HepG2 (cell line): ENCODE measurements at regions not wholly inside any gene's neighbourhood (a gene's known extent, or its start where the extent isn't known, plus 50 kb on each side); places are given as distances from the start of the nearest gene placed in this dataset.

Source experiments
- ATAC-seq: fragments of 200-7000 bp; cut with Tn5 transposase; 3 replicates; pipeline ENCODE4 v1.9.1; 2020; ENCODE audit warnings: mild to moderate bottlenecking, moderate library complexity
- BruUV-seq: library from RNA; stranded (reverse); fragments of 400-500 nt; replicated peaks from 2 replicates; lab custom pipeline; 2021; lab: Mats Ljungman, UMichigan
- CTCF ChIA-PET: fragments of 300-600 bp; formaldehyde crosslinking; extraction: SDS; loops from one replicate; lab custom pipeline; 2021; ENCODE audit warnings: low total read pairs, inconsistent platforms, low intra/inter-chr PET ratio; lab: Yijun Ruan, JAX
- POLR2A ChIA-PET: fragments of 350-600 bp; sonication (Branson Sonifier 250); formaldehyde crosslinking; loops from one replicate; lab custom pipeline; 2020; ENCODE audit warnings: antibody characterized with exemption, inconsistent platforms; lab: Yijun Ruan, JAX
- DNase-seq: peaks from one replicate; pipeline ENCODE4 v3.0.0-alpha.2; 2015; ENCODE audit warnings: low spot score
- FAIRE-seq: peaks from 3 replicates; lab custom pipeline; 2011; peaks lifted over from hg19 to GRCh38; lab: Jason Lieb, UNC
- H2AFZ ChIP-seq: one replicate; pipeline ENCODE4 v1.6.1; 2011; ENCODE audit warnings: low read length, inconsistent platforms
- H3K27ac ChIP-seq: fragments of 300-600 bp; 3 replicates; pipeline ENCODE4 v1.8.0; 2011; ENCODE audit warnings: mixed run types, mild to moderate bottlenecking, mixed read lengths, low read length, inconsistent platforms; ENCODE audit not compliant: insufficient read depth; ENCODE audit errors: extremely low read length
- H3K27me3 ChIP-seq, 2 experiments: fragments of 200-600 bp in 1 of 2; 2 replicates in 1 of 2; 3 replicates in 1 of 2; pipeline versions ENCODE4 v1.6.0 to v1.8.0; 2011; ENCODE audit warnings: low read length in 2 of 2, mild to moderate bottlenecking in 2 of 2, moderate library complexity in 2 of 2, inconsistent platforms in 1 of 2; ENCODE audit not compliant: insufficient read depth in 2 of 2, control insufficient read depth in 1 of 2
- H3K36me3 ChIP-seq, 2 experiments: fragments of 200-600 bp in 1 of 2; replicated peaks in 1 of 2; 2 replicates in 1 of 2; 3 replicates in 1 of 2; pipeline versions ENCODE4 v1.5.1 to v1.8.0; 2011; ENCODE audit warnings: low read length in 2 of 2, inconsistent platforms in 1 of 2; ENCODE audit not compliant: insufficient read depth in 2 of 2, control insufficient read depth in 1 of 2
- H3K4me1 ChIP-seq: 2 replicates; pipeline ENCODE4 v1.5.1; 2012; ENCODE audit warnings: low read length, inconsistent platforms; ENCODE audit not compliant: insufficient read depth
- H3K4me2 ChIP-seq: 2 replicates; pipeline ENCODE4 v1.6.0; 2011; ENCODE audit warnings: low read depth, low read length, inconsistent platforms
- H3K4me3 ChIP-seq, 3 experiments: fragments of 200-600 bp in 1 of 3; sonication (generic), shearing (Covaris generic) in 1 of 3; replicated peaks in 1 of 3; 2 replicates each; pipeline ENCODE4 v1.5.1; 2011 to 2016; ENCODE audit warnings: low read length in 3 of 3, inconsistent platforms in 2 of 3, low read depth in 2 of 3, mild to moderate bottlenecking in 2 of 3, control low read depth in 1 of 3, mixed read lengths in 1 of 3; ENCODE audit not compliant: insufficient read depth in 1 of 3
- H3K79me2 ChIP-seq: one replicate; pipeline ENCODE4 v1.6.1; 2011; ENCODE audit warnings: low read length, inconsistent platforms; ENCODE audit not compliant: insufficient read depth
- H3K9ac ChIP-seq: 2 replicates; pipeline ENCODE4 v1.6.0; 2011; ENCODE audit warnings: mild to moderate bottlenecking, low read depth, low read length, inconsistent platforms; ENCODE audit not compliant: insufficient read depth
- H3K9me3 ChIP-seq: 2 replicates; pipeline ENCODE4 v1.5.1; 2012; ENCODE audit warnings: mild to moderate bottlenecking, low read length
- H4K20me1 ChIP-seq: 2 replicates; pipeline ENCODE4 v1.6.0; 2011; ENCODE audit warnings: inconsistent platforms, mild to moderate bottlenecking, low read length, moderate library complexity; ENCODE audit not compliant: insufficient read depth
- CC2D1A ChIP-seq: sonication (generic); formaldehyde crosslinking; IDR thresholded peaks from 2 replicates; pipeline ENCODE4 v1.8.1; 2023; ENCODE audit warnings: mild to moderate bottlenecking, missing genetic modification reagents
- IRF9 ChIP-seq: sonication (generic); formaldehyde crosslinking; IDR thresholded peaks from 2 replicates; pipeline ENCODE4 v1.8.0; 2022; ENCODE audit warnings: missing genetic modification reagents, mild to moderate bottlenecking, borderline replicate concordance
- KAT2B ChIP-seq: fragments of 150-350 bp; IDR thresholded peaks from 2 replicates; pipeline ENCODE4 v1.6.1; 2014; ENCODE audit warnings: low read depth, low read length, borderline replicate concordance
- MEIS1 ChIP-seq: sonication (generic); formaldehyde crosslinking; IDR thresholded peaks from 2 replicates; pipeline ENCODE4 v1.9.0; 2021; ENCODE audit warnings: mild to moderate bottlenecking, missing genetic modification reagents, moderate library complexity, borderline replicate concordance
- PAXIP1 ChIP-seq: sonication (generic); formaldehyde crosslinking; conservative IDR thresholded peaks from 2 replicates; pipeline ENCODE4 v1.4.0; 2020; ENCODE audit warnings: mild to moderate bottlenecking, missing genetic modification reagents, moderate library complexity
- SMYD3 ChIP-seq: sonication (generic); formaldehyde crosslinking; IDR thresholded peaks from 2 replicates; pipeline ENCODE4 v1.8.1; 2023; ENCODE audit warnings: mild to moderate bottlenecking, missing genetic modification reagents
- STAG1 ChIP-seq: sonication (generic); formaldehyde crosslinking; IDR thresholded peaks from 2 replicates; pipeline ENCODE4 v1.4.0; 2020; ENCODE audit warnings: missing genetic modification reagents
- XRCC5 ChIP-seq: fragments of 200-400 bp; formaldehyde crosslinking; optimal IDR thresholded peaks from 2 replicates; pipeline ENCODE3; 2017; ENCODE audit warnings: mild to moderate bottlenecking, low read length
- ZFP36L1 ChIP-seq: sonication (generic); formaldehyde crosslinking; IDR thresholded peaks from 2 replicates; pipeline ENCODE4 v1.8.0; 2022; ENCODE audit warnings: mild to moderate bottlenecking, missing genetic modification reagents, moderate library complexity
- ZFP62 ChIP-seq: sonication (generic); formaldehyde crosslinking; IDR thresholded peaks from 2 replicates; pipeline ENCODE4 v1.4.0; 2020; ENCODE audit warnings: missing genetic modification reagents
- ZFYVE20 ChIP-seq: sonication (generic); formaldehyde crosslinking; IDR thresholded peaks from 2 replicates; pipeline ENCODE4 v1.8.0; 2023; ENCODE audit warnings: low read depth, mild to moderate bottlenecking, moderate library complexity, missing genetic modification reagents, borderline replicate concordance
- ZNF282 ChIP-seq: fragments of 450-650 bp; IDR thresholded peaks from 2 replicates; pipeline ENCODE4 v1.6.1; 2018; ENCODE audit not compliant: partially characterized antibody
- ZNF337 ChIP-seq: sonication (generic); formaldehyde crosslinking; IDR thresholded peaks from 2 replicates; pipeline ENCODE4 v1.5.1; 2020; ENCODE audit warnings: missing genetic modification reagents, low read depth, mild to moderate bottlenecking, borderline replicate concordance
- ZNF530 ChIP-seq: sonication (generic); formaldehyde crosslinking; IDR thresholded peaks from 2 replicates; pipeline ENCODE4 v1.5.0; 2020; ENCODE audit warnings: low read depth, mild to moderate bottlenecking, missing genetic modification reagents
- ZNF549 ChIP-seq: sonication (generic); formaldehyde crosslinking; IDR thresholded peaks from 2 replicates; pipeline ENCODE4 v1.5.0; 2020; ENCODE audit warnings: missing genetic modification reagents
- ZNF567 ChIP-seq: sonication (generic); formaldehyde crosslinking; IDR thresholded peaks from 2 replicates; pipeline ENCODE4 v1.8.1; 2023; ENCODE audit warnings: mild to moderate bottlenecking, missing genetic modification reagents, borderline replicate concordance
- WGBS: methylation state at CpG from one replicate; pipeline ENCODE4 v1.1.6; 2017; ENCODE audit warnings: low lambda C conversion rate; 5-methylcytosine and 5-hydroxymethylcytosine counted together
- in situ Hi-C: cut with HindIII; loops from 2 replicates; pipeline ENCODE4 v1.10.0; 2017; ENCODE audit warnings: low pct_unique_long_range_greater_than_20kb; ENCODE audit not compliant: extremely low pct_ligation_motif_present
- intact Hi-C: fragments of 100-400 bp; cut with micrococcal nuclease; formaldehyde crosslinking; loops from one replicate; pipeline ENCODE4 v1.10.0; 2022; ENCODE audit not compliant: unreplicated experiment

GRCh38 chr15:70584838-70585706 is 178.3 kb downstream of the UACA start (continued):
- peak; percentile 65; the same call in 1 of the 2 replicates for TF ChIP-seq PAXIP1
- no peak for TF ChIP-seq ZFP36L1 (CRISPR knock-in tag)
- TF ChIP-seq ZNF282, result no peak
- TF ChIP-seq ZNF337, result 0 out of 2 replicates have a peak, but pooled peaks have one; percentile 12
- TF ChIP-seq MEIS1 (CRISPR knock-in tag), result no peak
- TF ChIP-seq STAG1 (CRISPR knock-in tag), result peak; percentile 65
- peak; percentile 50 for TF ChIP-seq XRCC5
- TF ChIP-seq CC2D1A (CRISPR knock-in tag), result no peak

- in situ Hi-C loops, result no loop called here
- Histone ChIP-seq H3K4me1 (peaks cover 32% of the 10 kb centered on the region), H3K4me3 (peak overlapping the region in 1 of 3 experiments; percentile 73; a peak in 2 of 6 replicates), H3K36me3 (no peaks in the 10 kb centered on the region), H3K4me2 (peak overlapping the region; percentile 85), H2AFZ (no peak overlapping the region), H3K27me3 (peaks cover 0 to 3% of the 10 kb centered on the region in 2 experiments; a peak in 1 of 5 replicates), H4K20me1 (no peaks in the 10 kb centered on the region), H3K27ac (peak overlapping the region; percentile 75), H3K79me2 (no peaks in the 10 kb centered on the region), H3K9me3 (no peaks in the 10 kb centered on the region), H3K9ac (peak overlapping the region; percentile 50; the same call in 1 of the 2 replicates)
- POLR2A ChIA-PET, result interaction anchor here (0.6 to 1.5 kb wide), 5 partner anchors 12 to 69 kb away, joined by 3 to 8 read pairs (median 5); no protein-coding TSS in a partner anchor
- ATAC-seq (no peak; the same call in 2 of the 3 replicates), FAIRE-seq (no peak), DNase-seq (no peak)
- 72% methylated on average over 3 of the region's 4 CpGs for WGBS
- intact Hi-C loops, result no loop called here
- BruUV-seq, result no TSS peak
- CTCF ChIA-PET, result interaction anchor here (1.7 kb wide), 1 partner anchor 15 kb away, joined by 10 read pairs; no protein-coding TSS in a partner anchor
- TF ChIP-seq ZNF530, result no peak
- no peak for TF ChIP-seq SMYD3
- TF ChIP-seq IRF9, result no peak
- no peak for TF ChIP-seq KAT2B
- TF ChIP-seq ZFYVE20 (CRISPR knock-in tag), result no peak
- TF ChIP-seq ZNF549 (CRISPR knock-in tag), result no peak
- no peak for TF ChIP-seq ZFP62 (CRISPR knock-in tag)
- TF ChIP-seq ZNF567 (CRISPR knock-in tag), result no peak
Measured at GRCh38 chr15:70584441-70584837, 178.9 kb downstream of the UACA start.
